ENCODE measurements at regions not wholly inside any gene's neighbourhood (a gene's known extent, or its start where the extent isn't known, plus 50 kb on each side); places are given as distances from the start of the nearest gene placed in this dataset.
"Not testable (repeated sequence)": the region's sequence is repeated elsewhere in the genome, so short reads cannot be mapped to it uniquely, and the experiment has no call there.

GRCh38 chr14:89743828-89744227, 210.7 kb downstream of the EFCAB11 start:
- DNase-seq, result no peak

- no peak for DNase-seq
Observed at GRCh38 chr14:89740241-89740640, 214.3 kb downstream of the EFCAB11 start.

GRCh38 chr14:89736881-89737280, 217.6 kb downstream of the EFCAB11 start:
- DNase-seq, result no peak

- no peak for DNase-seq
Observed at GRCh38 chr14:89731396-89731933, 223.1 kb downstream of the EFCAB11 start.

GRCh38 chr14:89730687-89731086, 223.8 kb downstream of the EFCAB11 start:
- DNase-seq, result peak in 1 of 51 donors; percentile 2

GRCh38 chr14:89728964-89729363, 225.6 kb downstream of the EFCAB11 start:
- no peak for DNase-seq

- not testable (repeated sequence) for DNase-seq
Observed at GRCh38 chr14:89726226-89726625, 228.3 kb downstream of the EFCAB11 start.

- DNase-seq, result no peak
Observed at GRCh38 chr14:89724628-89724960, 229.9 kb downstream of the EFCAB11 start.

GRCh38 chr14:89723930-89724627, 230.5 kb downstream of the EFCAB11 start:
- DNase-seq, result no peak

- no peak for DNase-seq
Observed at GRCh38 chr14:89721956-89722355, 232.6 kb downstream of the EFCAB11 start.

GRCh38 chr14:89720741-89721729, 233.5 kb downstream of the EFCAB11 start:
- DNase-seq, result peak in 18 of 51 donors; percentile 1 to 24 (median 10)

- DNase-seq, result no peak
Observed at GRCh38 chr14:89720076-89720687, 234.3 kb downstream of the EFCAB11 start.

GRCh38 chr14:89719366-89720075, 235.0 kb downstream of the EFCAB11 start:
- DNase-seq, result no peak

GRCh38 chr14:89708982-89709625, 245.4 kb downstream of the EFCAB11 start:
- no peak for DNase-seq

GRCh38 chr14:89707086-89707485, 247.4 kb downstream of the EFCAB11 start:
- no peak for DNase-seq

GRCh38 chr14:89702876-89703200, 251.7 kb downstream of the EFCAB11 start:
- no peak for DNase-seq

- DNase-seq, result peak in 12 of 51 donors; percentile 1 to 33 (median 20)
Observed at GRCh38 chr14:89702073-89702875, 252.3 kb downstream of the EFCAB11 start.

GRCh38 chr14:89701211-89702043, 253.1 kb downstream of the EFCAB11 start:
- DNase-seq, result peak in 50 of 51 donors; percentile 22 to 82 (median 65)

- DNase-seq, result peak in 1 of 51 donors; percentile 57
Observed at GRCh38 chr14:89700801-89701200, 253.7 kb downstream of the EFCAB11 start.

Data from hypothalamus (tissue), 51 donors.